Mesenchymal stem cell (in vitro differentiated cells and primary cell): ENCODE measurements at regions not wholly inside any gene's neighbourhood (a gene's known extent, or its start where the extent isn't known, plus 50 kb on each side); places are given as distances from the start of the nearest gene placed in this dataset.
"Not testable (repeated sequence)": the region's sequence is repeated elsewhere in the genome, so short reads cannot be mapped to it uniquely, and the experiment has no call there.

ENCODE experiments used
- DNase-seq: peaks from one replicate; pipeline ENCODE4 v3.0.0-alpha.2; 2013
- H2AFZ ChIP-seq: one replicate; pipeline ENCODE4 v1.6.1; 2013; ENCODE audit warnings: low read depth, mild to moderate bottlenecking, control low read depth, inconsistent platforms, low read length, moderate library complexity
- H2AK5ac ChIP-seq: 2 replicates; pipeline ENCODE4 v1.6.1; 2013; ENCODE audit warnings: low read length, moderate library complexity, mild to moderate bottlenecking, inconsistent platforms; ENCODE audit not compliant: severe bottlenecking
- H2BK120ac ChIP-seq: one replicate; pipeline ENCODE4 v1.6.1; 2013; ENCODE audit warnings: low read depth, mild to moderate bottlenecking, inconsistent platforms, low read length, moderate library complexity
- H2BK12ac ChIP-seq, 2 experiments: one replicate each; pipeline ENCODE4 v1.6.1; 2013; ENCODE audit warnings: inconsistent platforms in 2 of 2, low read length in 2 of 2, mild to moderate bottlenecking in 2 of 2, moderate library complexity in 2 of 2, control low read depth in 1 of 2
- H2BK15ac ChIP-seq: one replicate; pipeline ENCODE4 v1.6.1; 2013; ENCODE audit warnings: mild to moderate bottlenecking, low read depth, inconsistent platforms; ENCODE audit not compliant: poor library complexity, severe bottlenecking
- H2BK5ac ChIP-seq: 2 replicates; pipeline ENCODE4 v1.6.1; 2013; ENCODE audit warnings: low read depth, mild to moderate bottlenecking, low read length, control low read depth, inconsistent platforms; ENCODE audit not compliant: poor library complexity, severe bottlenecking
- H3K14ac ChIP-seq, 2 experiments: one replicate each; pipeline ENCODE4 v1.6.1; 2013; ENCODE audit warnings: inconsistent platforms in 2 of 2, low read length in 2 of 2, control low read depth in 1 of 2, mild to moderate bottlenecking in 1 of 2, moderate library complexity in 1 of 2
- H3K18ac ChIP-seq, 2 experiments: one replicate each; pipeline ENCODE4 v1.6.1; 2013; ENCODE audit warnings: inconsistent platforms in 2 of 2, low read length in 2 of 2, control low read depth in 1 of 2, low read depth in 1 of 2, mild to moderate bottlenecking in 1 of 2
- H3K23ac ChIP-seq, 2 experiments: one replicate each; pipeline ENCODE4 v1.6.1; 2013; ENCODE audit warnings: inconsistent platforms in 2 of 2, low read length in 2 of 2, mild to moderate bottlenecking in 2 of 2, moderate library complexity in 2 of 2, control low read depth in 1 of 2
- H3K27ac ChIP-seq: 2 replicates; pipeline ENCODE4 v1.5.1; 2013; ENCODE audit warnings: mild to moderate bottlenecking, moderate library complexity, low read length, control low read depth, inconsistent platforms; ENCODE audit not compliant: poor library complexity, severe bottlenecking
- H3K27me3 ChIP-seq, 2 experiments: 2 replicates each; pipeline versions ENCODE4 v1.6.1 to v1.7.0; 2013; ENCODE audit warnings: low read length in 2 of 2, mild to moderate bottlenecking in 2 of 2, moderate library complexity in 2 of 2, control low read depth in 1 of 2, inconsistent platforms in 1 of 2; ENCODE audit not compliant: control insufficient read depth in 1 of 2, insufficient read depth in 1 of 2
- H3K36me3 ChIP-seq, 2 experiments: 2 replicates each; pipeline versions ENCODE4 v1.6.1 to v1.7.0; 2013; ENCODE audit warnings: low read length in 2 of 2, control low read depth in 1 of 2, inconsistent platforms in 1 of 2, low read depth in 1 of 2, mild to moderate bottlenecking in 1 of 2; ENCODE audit not compliant: insufficient read depth in 2 of 2, control insufficient read depth in 1 of 2
- H3K4ac ChIP-seq, 2 experiments: one replicate each; pipeline ENCODE4 v1.6.1; 2013; ENCODE audit warnings: inconsistent platforms in 2 of 2, low read length in 2 of 2, mild to moderate bottlenecking in 2 of 2, moderate library complexity in 2 of 2, control low read depth in 1 of 2, low read depth in 1 of 2
- H3K4me1 ChIP-seq: 2 replicates; pipeline ENCODE4 v1.6.1; 2013; ENCODE audit warnings: low read depth, low read length, control low read depth; ENCODE audit not compliant: control insufficient read depth, insufficient read depth
- H3K4me2 ChIP-seq: 2 replicates; pipeline ENCODE4 v1.6.1; 2013; ENCODE audit warnings: low read length, mild to moderate bottlenecking, inconsistent platforms; ENCODE audit not compliant: poor library complexity, severe bottlenecking
- H3K4me3 ChIP-seq, 2 experiments: 2 replicates each; pipeline versions ENCODE4 v1.5.1 to v1.7.0; 2013; ENCODE audit warnings: low read length in 2 of 2, mild to moderate bottlenecking in 2 of 2, control low read depth in 1 of 2, low read depth in 1 of 2; ENCODE audit not compliant: insufficient read depth in 1 of 2
- H3K79me1 ChIP-seq: replicated peaks from 2 replicates; pipeline ENCODE4 v1.6.1; 2013; ENCODE audit warnings: mild to moderate bottlenecking, control low read depth, low read length, inconsistent platforms; ENCODE audit not compliant: poor library complexity, severe bottlenecking
- H3K9ac ChIP-seq: 2 replicates; pipeline ENCODE4 v1.7.0; 2013; ENCODE audit warnings: mild to moderate bottlenecking, low read length, moderate library complexity
- H3K9me3 ChIP-seq: 2 replicates; pipeline ENCODE4 v1.7.0; 2013; ENCODE audit warnings: mild to moderate bottlenecking, low read length; ENCODE audit not compliant: control insufficient read depth
- H4K8ac ChIP-seq: one replicate; pipeline ENCODE4 v1.6.1; 2013; ENCODE audit warnings: inconsistent platforms, mild to moderate bottlenecking, low read length, moderate library complexity
- H4K91ac ChIP-seq: one replicate; pipeline ENCODE4 v1.6.1; 2013; ENCODE audit warnings: mild to moderate bottlenecking, low read length, inconsistent platforms
- WGBS: methylation state at CpG from one replicate; pipeline ENCODE4 v1.1.7; 2013; ENCODE audit warnings: mixed read lengths; 5-methylcytosine and 5-hydroxymethylcytosine counted together

- no peak overlapping the region for H2BK15ac ChIP-seq
- no peak overlapping the region for H3K4me2 ChIP-seq
- no peak overlapping the region for H2BK120ac ChIP-seq
- H3K14ac ChIP-seq: no peak overlapping the region
- no peak overlapping the region for H3K18ac ChIP-seq
- no peaks in the 10 kb centered on the region for H3K79me1 ChIP-seq
- WGBS: 88% methylated on average over 31 of the region's 32 CpGs
- H4K91ac ChIP-seq: no peak overlapping the region
- H2BK5ac ChIP-seq: no peak overlapping the region
- no peak overlapping the region for H3K23ac ChIP-seq
- DNase-seq: no peak
- no peaks in the 10 kb centered on the region for H3K4me1 ChIP-seq
- H3K27me3 ChIP-seq: peaks cover 9 to 22% of the 10 kb centered on the region in 2 experiments
- no peak overlapping the region for H2AK5ac ChIP-seq
- no peak overlapping the region for H3K4me3 ChIP-seq
- no peak overlapping the region for H4K8ac ChIP-seq
- H2AFZ ChIP-seq: peak overlapping the region; percentile 37
- H3K27ac ChIP-seq: no peak overlapping the region
- H3K9ac ChIP-seq: no peak overlapping the region
- no peaks in the 10 kb centered on the region for H3K36me3 ChIP-seq
- H2BK12ac ChIP-seq: no peak overlapping the region
- no peak overlapping the region for H3K4ac ChIP-seq
- H3K9me3 ChIP-seq: peaks cover 12% of the 10 kb centered on the region
Measured at GRCh38 chr5:37951946-37952721, 112.3 kb upstream of the GDNF start.

GRCh38 chr5:37950436-37950835 is 110.6 kb upstream of the GDNF start:
- H4K91ac ChIP-seq: no peak overlapping the region
- no CpG with 5 or more reads among the region's 1 CpG for WGBS
- no peak overlapping the region for H2AK5ac ChIP-seq
- H3K4me2 ChIP-seq: no peak overlapping the region
- no peak overlapping the region for H3K9ac ChIP-seq
- no peak overlapping the region for H2BK5ac ChIP-seq
- no peak overlapping the region for H3K4ac ChIP-seq
- H3K27ac ChIP-seq: no peak overlapping the region
- DNase-seq: no peak
- no peaks in the 10 kb centered on the region for H3K36me3 ChIP-seq
- no peak overlapping the region for H3K23ac ChIP-seq
- H3K4me1 ChIP-seq: no peaks in the 10 kb centered on the region
- no peak overlapping the region for H4K8ac ChIP-seq
- H3K18ac ChIP-seq: no peak overlapping the region
- H3K4me3 ChIP-seq: no peak overlapping the region
- peaks cover 9 to 23% of the 10 kb centered on the region in 2 experiments for H3K27me3 ChIP-seq
- H3K14ac ChIP-seq: no peak overlapping the region
- no peak overlapping the region for H2AFZ ChIP-seq
- H3K79me1 ChIP-seq: no peaks in the 10 kb centered on the region
- no peak overlapping the region for H2BK15ac ChIP-seq
- H2BK12ac ChIP-seq: no peak overlapping the region
- no peak overlapping the region for H2BK120ac ChIP-seq
- H3K9me3 ChIP-seq: peaks cover 8% of the 10 kb centered on the region

- no peak overlapping the region for H3K9ac ChIP-seq
- no peak overlapping the region for H2BK15ac ChIP-seq
- H3K27me3 ChIP-seq: peaks cover 9 to 33% of the 10 kb centered on the region in 2 experiments
- H3K18ac ChIP-seq: no peak overlapping the region
- H2AFZ ChIP-seq: no peak overlapping the region
- H3K4ac ChIP-seq: no peak overlapping the region
- 59% methylated on average over 1 of the region's 1 CpG for WGBS
- no peak overlapping the region for H2AK5ac ChIP-seq
- no peaks in the 10 kb centered on the region for H3K4me1 ChIP-seq
- no peaks in the 10 kb centered on the region for H3K79me1 ChIP-seq
- no peak overlapping the region for H4K91ac ChIP-seq
- no peak overlapping the region for H4K8ac ChIP-seq
- H3K23ac ChIP-seq: no peak overlapping the region
- no peak for DNase-seq
- no peak overlapping the region for H2BK12ac ChIP-seq
- no peak overlapping the region for H2BK5ac ChIP-seq
- H3K4me2 ChIP-seq: no peak overlapping the region
- H2BK120ac ChIP-seq: no peak overlapping the region
- no peaks in the 10 kb centered on the region for H3K36me3 ChIP-seq
- no peak overlapping the region for H3K27ac ChIP-seq
- H3K9me3 ChIP-seq: no peaks in the 10 kb centered on the region
- H3K14ac ChIP-seq: no peak overlapping the region
- no peak overlapping the region for H3K4me3 ChIP-seq
Measured at GRCh38 chr5:37945446-37945845, 105.6 kb upstream of the GDNF start.

- H3K4me2 ChIP-seq, H4K91ac ChIP-seq, H3K4me1 ChIP-seq, H3K27ac ChIP-seq, H2BK5ac ChIP-seq, H3K4ac ChIP-seq, H3K18ac ChIP-seq, H2BK12ac ChIP-seq, H3K4me3 ChIP-seq, H3K9me3 ChIP-seq, H2AFZ ChIP-seq, DNase-seq, H2AK5ac ChIP-seq, H4K8ac ChIP-seq, H3K23ac ChIP-seq, H3K79me1 ChIP-seq, H3K36me3 ChIP-seq, H2BK120ac ChIP-seq, H3K9ac ChIP-seq, H3K14ac ChIP-seq, H2BK15ac ChIP-seq: not testable (repeated sequence)
- H3K27me3 ChIP-seq: peaks cover 0 to 39% of the 10 kb centered on the region in 2 experiments
- WGBS: no CpG with 5 or more reads among the region's 2 CpGs
Measured at GRCh38 chr5:37943136-37943535, 103.3 kb upstream of the GDNF start.
